ENCODE measurements at regions not wholly inside any gene's neighbourhood (a gene's known extent, or its start where the extent isn't known, plus 50 kb on each side); places are given as distances from the start of the nearest gene placed in this dataset.

GRCh38 chr9:135030566-135031226 lies 56.8 kb upstream of the OLFM1 start:
- no peak for DNase-seq

DNA sequence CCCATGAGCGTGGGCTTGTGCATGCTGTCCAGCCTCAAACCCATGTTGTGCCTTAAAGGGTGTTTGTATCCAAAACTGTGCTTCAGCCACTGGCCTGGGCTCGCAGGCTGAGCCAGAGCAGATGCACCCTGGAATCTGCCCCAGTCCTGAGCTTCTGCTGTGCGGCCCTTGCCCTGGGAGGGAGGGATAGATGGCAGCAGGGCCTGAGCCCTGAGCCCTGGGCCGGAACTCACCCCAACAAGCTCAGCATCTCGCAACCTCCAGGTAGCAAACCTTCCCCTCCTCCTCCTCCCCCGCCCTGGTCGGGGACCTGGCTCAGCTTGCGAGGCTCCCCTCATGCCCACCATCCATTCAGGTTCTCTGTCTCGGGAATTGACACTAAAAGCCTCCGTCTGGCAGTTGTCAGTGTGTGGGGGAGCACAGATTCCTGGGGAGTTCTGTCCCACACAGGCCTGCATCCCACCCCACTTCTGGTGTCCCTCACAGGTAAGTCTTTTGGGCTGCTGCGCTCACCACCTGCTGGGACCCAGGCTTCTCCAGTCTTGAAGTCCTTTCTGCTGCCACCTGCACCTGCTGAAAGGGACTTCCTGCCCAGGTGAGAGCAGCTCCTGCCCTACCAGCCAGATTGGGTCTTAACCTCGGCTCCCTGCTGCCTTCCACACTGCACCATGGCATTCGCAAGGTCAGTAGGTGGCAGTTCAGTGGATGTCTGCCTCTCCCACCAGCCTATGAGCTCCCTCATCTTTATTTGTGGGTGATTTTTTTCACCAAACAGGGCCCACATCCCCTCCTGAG lies 55.2 kb upstream of the OLFM1 start:
- DNase-seq: no peak

DNA sequence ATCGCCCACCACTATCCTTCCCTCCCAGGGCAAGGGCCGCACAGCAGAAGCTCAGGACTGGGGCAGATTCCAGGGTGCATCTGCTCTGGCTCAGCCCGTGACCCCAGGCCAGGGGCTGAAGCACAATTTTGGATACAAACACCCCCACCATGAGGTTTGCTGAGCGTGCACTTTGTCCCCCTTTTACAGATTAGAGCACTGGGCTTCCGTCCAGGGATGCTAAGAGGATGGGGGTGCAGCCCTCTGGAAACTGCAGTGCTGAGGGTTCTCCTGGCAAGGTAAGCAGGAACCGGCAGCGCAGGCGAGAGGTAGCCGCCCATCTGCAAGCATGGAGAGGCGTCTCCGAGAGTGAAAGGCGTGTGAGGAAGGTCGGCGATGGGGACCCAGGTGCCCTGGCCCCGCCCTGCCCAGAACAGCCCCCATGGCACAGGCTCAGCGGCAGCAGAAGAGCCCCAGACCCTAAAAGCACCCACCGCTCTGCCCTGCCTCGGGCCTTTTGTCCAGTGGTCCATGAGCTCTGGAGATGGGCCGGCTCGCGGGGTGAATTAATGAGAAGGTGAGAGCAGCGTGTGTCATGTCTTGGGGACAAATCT lies 54.5 kb upstream of the OLFM1 start:
- DNase-seq: no peak

DNA sequence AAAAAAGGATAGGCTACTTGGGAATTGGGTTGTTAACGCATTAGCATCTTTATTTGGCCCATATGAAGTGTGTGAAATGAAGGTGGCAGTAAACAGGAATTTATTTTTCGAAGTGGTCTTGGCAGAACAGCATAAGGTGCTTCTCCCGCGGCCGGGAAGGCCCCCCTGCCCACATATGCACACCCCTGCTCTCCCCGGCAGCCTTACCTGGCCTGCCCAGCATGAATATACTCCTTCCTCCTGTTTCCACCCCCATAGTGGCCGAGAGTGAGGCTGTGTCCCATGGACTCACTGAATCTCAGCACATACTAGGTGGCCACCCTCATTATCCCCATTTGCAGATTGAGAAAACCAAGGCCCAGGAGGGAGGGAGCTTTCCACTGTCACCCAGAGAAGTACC lies 54.0 kb upstream of the OLFM1 start:
- no peak for DNase-seq

GRCh38 chr9:135034106-135034505 lies 53.4 kb upstream of the OLFM1 start:
- no peak for DNase-seq

DNA sequence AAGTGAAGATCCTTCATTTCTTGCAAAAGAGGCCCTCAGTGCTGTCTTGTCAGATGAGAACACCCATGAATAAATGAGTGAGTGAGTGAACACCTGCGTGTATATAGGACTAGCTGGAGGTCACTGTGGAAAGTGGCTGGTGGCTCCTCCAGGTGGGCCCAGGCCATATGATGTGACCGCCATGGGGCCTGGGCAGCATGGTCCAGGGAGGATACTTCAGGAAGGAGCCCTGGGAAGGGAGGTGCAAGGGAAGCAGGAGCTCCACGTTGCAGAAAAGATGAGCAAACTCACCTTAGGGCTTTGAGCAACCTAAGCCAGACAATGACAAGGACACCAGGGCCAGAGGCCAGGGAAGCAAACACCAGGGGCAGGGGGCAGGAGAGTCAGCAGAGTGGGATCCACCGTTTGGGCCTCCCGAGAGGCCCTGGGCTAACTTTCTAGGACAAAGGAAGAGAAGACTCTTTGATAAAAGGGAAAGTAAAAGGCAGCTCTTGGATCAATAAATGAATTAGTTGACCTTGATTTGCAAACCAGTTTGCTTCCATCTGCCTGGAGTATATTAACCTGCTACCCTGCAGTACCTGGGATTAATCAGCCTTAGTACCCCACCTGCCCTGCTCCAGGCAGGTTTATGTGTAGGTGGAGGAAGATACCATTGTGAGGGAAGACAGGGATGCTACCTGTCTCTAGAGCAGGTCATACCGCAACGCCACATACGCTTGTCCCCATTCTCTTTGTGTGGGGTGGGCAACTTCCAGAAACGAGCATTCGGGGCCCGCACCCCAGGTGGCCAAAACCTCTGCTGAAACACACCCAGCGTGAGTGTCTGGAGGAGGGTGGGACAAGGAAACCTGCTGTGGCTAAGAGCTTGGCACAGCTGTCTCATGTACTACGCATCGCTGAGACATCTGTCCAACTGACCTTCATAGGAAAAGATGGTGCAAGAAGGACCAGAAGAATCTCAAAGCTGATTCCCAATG lies 51.4 kb upstream of the OLFM1 start:
- no peak for DNase-seq

DNA sequence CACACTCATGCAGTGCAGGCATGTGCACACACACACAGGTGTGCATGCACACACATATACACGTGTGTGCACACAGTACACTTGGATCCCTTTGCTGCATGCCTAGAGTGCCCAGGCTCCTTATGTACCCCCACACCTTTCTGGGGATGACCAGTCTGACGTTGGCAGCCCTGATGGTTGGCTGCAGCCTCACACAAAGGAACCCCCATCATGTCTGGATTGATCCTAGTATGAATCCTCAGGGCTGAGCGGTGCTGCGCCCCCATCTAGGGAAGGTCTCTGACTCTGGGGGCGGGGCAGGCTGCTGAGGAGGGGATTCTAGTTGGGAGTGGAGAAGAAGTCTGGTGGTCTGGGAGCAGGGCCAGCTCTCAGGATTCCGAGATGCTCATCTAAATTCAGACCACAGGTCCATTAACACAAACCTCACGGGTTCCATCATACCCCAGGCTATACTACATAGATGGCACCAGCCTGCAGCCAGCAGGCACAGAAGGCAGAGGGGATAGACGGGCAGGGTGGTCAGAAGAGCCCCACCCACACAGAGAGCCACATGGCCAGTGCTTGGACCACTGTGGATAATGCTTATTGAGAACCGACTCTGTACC lies 50.5 kb upstream of the OLFM1 start:
- no peak for DNase-seq

- DNase-seq: no peak
Measured at GRCh38 chr9:135037521-135038250, 49.8 kb upstream of the OLFM1 start.

Measured in suppressor macrophage (primary cell).